ENCODE measurements at regions not wholly inside any gene's neighbourhood (a gene's known extent, or its start where the extent isn't known, plus 50 kb on each side); places are given as distances from the start of the nearest gene placed in this dataset.
"Not testable (repeated sequence)": the region's sequence is repeated elsewhere in the genome, so short reads cannot be mapped to it uniquely, and the experiment has no call there.

DNA sequence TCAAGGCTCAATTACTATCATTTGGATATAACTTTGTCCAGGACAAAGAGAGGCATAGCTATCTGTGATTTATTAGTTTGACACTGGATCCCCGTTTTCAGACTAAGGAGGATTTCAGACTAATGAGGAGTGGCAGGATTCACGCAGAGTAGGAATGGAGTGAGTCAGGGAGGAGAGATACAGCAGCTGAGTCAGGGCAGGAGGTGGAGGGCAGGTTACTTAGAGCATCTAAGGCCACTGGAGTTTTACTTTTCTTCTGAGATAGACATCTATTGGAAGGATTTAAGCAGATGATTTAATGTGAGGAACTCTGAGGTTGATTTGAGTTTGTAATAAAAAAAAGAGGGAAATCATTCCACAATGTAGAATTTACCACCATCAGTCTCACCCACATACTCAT, 110.6 kb downstream of the RPIA start:
- not testable (repeated sequence) for H3K4me3 ChIP-seq (ENCODE audit: low read depth, low read length); H3K27me3 ChIP-seq; H3K36me3 ChIP-seq; DNase-seq; H3K9me3 ChIP-seq; H3K4me1 ChIP-seq

DNA sequence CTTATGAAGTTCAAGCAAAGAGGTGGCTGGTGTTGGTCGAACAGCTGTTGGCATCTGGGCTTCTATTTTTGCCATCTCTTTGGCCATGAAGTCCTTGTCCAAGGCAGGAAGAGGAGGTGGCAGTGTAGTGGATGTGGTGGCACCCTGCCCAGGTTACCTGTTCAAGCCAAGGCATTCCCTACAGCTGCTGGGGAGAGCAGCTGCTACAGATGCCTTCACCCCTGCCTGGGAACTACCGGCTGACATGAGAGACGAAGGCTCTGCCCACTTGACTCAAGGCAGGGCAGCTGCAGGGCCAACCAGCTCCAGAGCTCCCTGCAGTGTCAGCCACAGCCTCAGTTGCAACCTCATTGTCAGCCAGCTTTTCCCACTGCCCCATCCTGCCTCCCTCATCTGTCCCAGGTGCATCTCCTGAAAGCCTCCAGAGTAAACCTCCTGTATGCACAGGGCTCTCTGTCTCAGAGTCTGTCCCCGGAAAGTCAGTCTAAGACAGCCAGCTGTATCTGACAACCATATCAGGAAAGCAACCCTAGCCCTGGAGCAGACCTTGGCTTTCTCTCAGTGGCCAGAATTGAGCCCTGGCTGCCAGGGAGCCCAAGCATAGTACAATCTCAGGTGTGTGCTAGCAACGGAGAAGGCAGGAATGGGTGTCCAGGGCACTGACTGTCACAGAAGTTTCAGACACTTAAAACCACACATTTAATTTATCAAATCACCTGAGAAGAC, 115.9 kb downstream of the RPIA start:
- DNase-seq = no peak

DNA sequence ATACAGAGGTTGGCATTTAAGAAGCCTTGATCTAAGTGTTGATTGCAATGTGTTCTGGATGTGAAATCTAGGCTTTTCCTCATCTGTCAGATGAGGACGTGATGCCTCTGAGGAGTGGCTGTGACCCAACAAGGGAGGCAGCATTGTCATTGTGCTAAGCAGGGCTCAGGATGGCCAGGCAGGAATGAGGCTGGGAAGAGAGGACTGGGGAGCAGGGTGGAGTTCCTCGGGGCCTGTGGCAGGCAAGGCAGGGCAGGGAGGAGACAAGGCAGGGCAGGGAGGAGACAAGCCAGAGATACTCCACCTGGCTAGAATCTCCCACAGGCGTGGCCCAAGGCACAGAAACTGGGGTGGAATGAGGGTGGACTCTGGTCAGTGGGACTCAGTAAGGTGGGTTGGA, 116.6 kb downstream of the RPIA start:
- no peaks in the 10 kb centered on the region for H3K9me3 ChIP-seq
- TF ChIP-seq, protein P1, sequence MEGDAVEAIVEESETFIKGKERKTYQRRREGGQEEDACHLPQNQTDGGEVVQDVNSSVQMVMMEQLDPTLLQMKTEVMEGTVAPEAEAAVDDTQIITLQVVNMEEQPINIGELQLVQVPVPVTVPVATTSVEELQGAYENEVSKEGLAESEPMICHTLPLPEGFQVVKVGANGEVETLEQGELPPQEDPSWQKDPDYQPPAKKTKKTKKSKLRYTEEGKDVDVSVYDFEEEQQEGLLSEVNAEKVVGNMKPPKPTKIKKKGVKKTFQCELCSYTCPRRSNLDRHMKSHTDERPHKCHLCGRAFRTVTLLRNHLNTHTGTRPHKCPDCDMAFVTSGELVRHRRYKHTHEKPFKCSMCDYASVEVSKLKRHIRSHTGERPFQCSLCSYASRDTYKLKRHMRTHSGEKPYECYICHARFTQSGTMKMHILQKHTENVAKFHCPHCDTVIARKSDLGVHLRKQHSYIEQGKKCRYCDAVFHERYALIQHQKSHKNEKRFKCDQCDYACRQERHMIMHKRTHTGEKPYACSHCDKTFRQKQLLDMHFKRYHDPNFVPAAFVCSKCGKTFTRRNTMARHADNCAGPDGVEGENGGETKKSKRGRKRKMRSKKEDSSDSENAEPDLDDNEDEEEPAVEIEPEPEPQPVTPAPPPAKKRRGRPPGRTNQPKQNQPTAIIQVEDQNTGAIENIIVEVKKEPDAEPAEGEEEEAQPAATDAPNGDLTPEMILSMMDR (IDR thresholded peaks at IDR 0.05; ENCODE audit: low read depth, low read length) = no peak
- H3K4me1 ChIP-seq = no peaks in the 10 kb centered on the region
- H3K27me3 ChIP-seq = no peaks in the 10 kb centered on the region
- H3K4me3 ChIP-seq (ENCODE audit: low read depth, low read length) = no peak overlapping the region
- no peak for DNase-seq
- no peaks in the 10 kb centered on the region for H3K36me3 ChIP-seq

More for the DNA sequence above, 115.9 kb downstream of the RPIA start:
- H3K9me3 ChIP-seq = no peaks in the 10 kb centered on the region
- no peaks in the 10 kb centered on the region for H3K36me3 ChIP-seq
- no peak overlapping the region for H3K4me3 ChIP-seq (ENCODE audit: low read depth, low read length)
- TF ChIP-seq, protein P1 (IDR thresholded peaks at IDR 0.05; ENCODE audit: low read depth, low read length) = no peak
- H3K4me1 ChIP-seq = no peaks in the 10 kb centered on the region
- no peaks in the 10 kb centered on the region for H3K27me3 ChIP-seq

DNA sequence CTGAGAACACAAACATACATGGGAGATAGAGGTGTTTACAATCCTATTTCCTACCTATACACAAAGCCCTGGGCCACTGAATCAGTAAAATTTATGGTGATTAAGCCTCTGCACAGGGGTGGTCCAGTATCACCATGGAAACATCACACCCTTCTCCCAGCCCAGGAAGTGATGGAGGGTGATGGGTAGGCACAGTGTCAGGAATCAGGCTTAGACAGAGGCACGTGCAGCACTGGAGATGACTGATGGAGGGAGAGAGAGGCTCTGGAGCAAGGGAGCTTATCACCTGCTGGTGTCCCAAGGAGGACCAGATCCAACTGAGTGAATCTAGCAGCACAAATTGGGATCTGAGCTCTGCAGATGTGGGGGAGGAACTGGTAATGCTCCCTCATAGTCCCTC, 117.2 kb downstream of the RPIA start:
- H3K4me1 ChIP-seq = no peaks in the 10 kb centered on the region
- H3K9me3 ChIP-seq = no peaks in the 10 kb centered on the region
- H3K27me3 ChIP-seq = no peaks in the 10 kb centered on the region
- no peak overlapping the region for H3K4me3 ChIP-seq (ENCODE audit: low read depth, low read length)
- TF ChIP-seq, protein P1 (IDR thresholded peaks at IDR 0.05; ENCODE audit: low read depth, low read length) = no peak
- no peak for DNase-seq
- H3K36me3 ChIP-seq = no peaks in the 10 kb centered on the region

DNA sequence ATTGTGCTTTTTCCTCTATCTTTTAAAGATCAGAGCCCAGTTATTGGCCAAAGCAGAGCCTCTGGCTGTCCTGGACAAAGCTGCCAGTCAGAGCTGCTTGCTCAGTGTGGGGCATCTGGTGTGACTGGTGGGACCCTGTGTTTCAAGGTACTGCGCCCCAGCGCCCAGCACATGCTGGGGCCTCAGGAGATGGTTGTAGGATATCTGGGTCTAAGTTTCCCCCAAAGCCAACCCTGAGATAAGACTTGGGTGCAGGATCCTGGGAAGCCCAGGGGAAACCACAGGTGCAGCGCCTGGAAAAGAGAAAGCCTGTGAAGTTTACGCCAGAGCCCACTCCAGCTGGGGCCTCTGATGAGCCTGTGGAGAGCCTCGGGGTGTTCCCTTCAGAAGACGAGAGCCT, 117.7 kb downstream of the RPIA start:
- no peaks in the 10 kb centered on the region for H3K4me1 ChIP-seq
- no peak for DNase-seq
- no peaks in the 10 kb centered on the region for H3K9me3 ChIP-seq
- H3K36me3 ChIP-seq = no peaks in the 10 kb centered on the region
- H3K27me3 ChIP-seq = no peaks in the 10 kb centered on the region
- H3K4me3 ChIP-seq (ENCODE audit: low read depth, low read length) = no peak overlapping the region
- TF ChIP-seq, protein P1 (IDR thresholded peaks at IDR 0.05; ENCODE audit: low read depth, low read length) = no peak

DNA sequence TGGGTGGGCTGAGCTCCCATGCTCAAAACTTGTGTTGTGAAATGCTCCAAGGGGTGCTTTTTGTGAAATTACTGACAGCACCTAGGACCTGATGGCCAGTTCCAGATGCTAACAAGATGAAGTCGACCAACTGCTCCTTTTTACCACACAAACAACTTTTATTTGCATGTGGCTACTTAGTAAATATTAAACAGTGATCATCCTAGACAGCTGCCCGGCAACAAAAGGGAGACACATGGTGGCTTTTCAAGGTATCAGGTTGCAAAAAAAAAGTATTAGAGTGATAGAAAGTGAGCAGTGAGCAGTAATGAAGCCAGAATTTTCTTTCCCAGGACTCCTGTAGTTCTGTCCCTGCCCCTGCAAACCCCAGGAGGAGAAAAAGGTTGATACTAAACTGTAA, 118.5 kb downstream of the RPIA start:
- Histone ChIP-seq H3K27me3 (no peaks in the 10 kb centered on the region), H3K4me1 (no peaks in the 10 kb centered on the region), H3K9me3 (no peaks in the 10 kb centered on the region), H3K4me3 (ENCODE audit: low read depth, low read length) (no peak overlapping the region), H3K36me3 (no peaks in the 10 kb centered on the region)
- no peak for DNase-seq
- TF ChIP-seq, protein P1 (IDR thresholded peaks at IDR 0.05; ENCODE audit: low read depth, low read length) = no peak
